ENCODE measurements at regions not wholly inside any gene's neighbourhood (a gene's known extent, or its start where the extent isn't known, plus 50 kb on each side); places are given as distances from the start of the nearest gene placed in this dataset.
"Not testable (repeated sequence)": the region's sequence is repeated elsewhere in the genome, so short reads cannot be mapped to it uniquely, and the experiment has no call there.

- no peaks in the 10 kb centered on the region for H3K9me3 Mint-ChIP-seq
Observed at GRCh38 chr5:51201024-51201423, 182.2 kb upstream of the ISL1 start.

GRCh38 chr5:51201708-51202107, 181.5 kb upstream of the ISL1 start:
- Mint-ChIP-seq H3K27me3 (no peaks in the 10 kb centered on the region), H3K4me3 (no peak overlapping the region), H3K27ac (no peak overlapping the region), H3K36me3 (ENCODE audit: low read depth) (no peaks in the 10 kb centered on the region), H3K4me1 (ENCODE audit: low read depth) (no peaks in the 10 kb centered on the region), H3K9me3 (no peaks in the 10 kb centered on the region)
- intact Hi-C loops (cut with micrococcal nuclease) = no loop called here

More at GRCh38 chr5:51201024-51201423, 182.2 kb upstream of the ISL1 start:
- Mint-ChIP-seq H3K4me1 (ENCODE audit: low read depth) (no peaks in the 10 kb centered on the region), H3K4me3 (no peak overlapping the region), H3K27me3 (no peaks in the 10 kb centered on the region), H3K36me3 (ENCODE audit: low read depth) (no peaks in the 10 kb centered on the region), H3K27ac (no peak overlapping the region)
- intact Hi-C loops (cut with micrococcal nuclease) = no loop called here

GRCh38 chr5:51202161-51202560, 181.1 kb upstream of the ISL1 start:
- Mint-ChIP-seq H3K27me3 (no peaks in the 10 kb centered on the region), H3K9me3 (no peaks in the 10 kb centered on the region), H3K36me3 (ENCODE audit: low read depth) (no peaks in the 10 kb centered on the region), H3K4me1 (ENCODE audit: low read depth) (no peaks in the 10 kb centered on the region), H3K27ac (no peak overlapping the region), H3K4me3 (no peak overlapping the region)
- intact Hi-C loops (cut with micrococcal nuclease) = no loop called here

- no peaks in the 10 kb centered on the region for H3K27me3 Mint-ChIP-seq
- intact Hi-C loops (cut with micrococcal nuclease) = no loop called here
- no peak overlapping the region for H3K27ac Mint-ChIP-seq
- no peaks in the 10 kb centered on the region for H3K9me3 Mint-ChIP-seq
- no peaks in the 10 kb centered on the region for H3K36me3 Mint-ChIP-seq (ENCODE audit: low read depth)
- H3K4me3 Mint-ChIP-seq = no peak overlapping the region
- H3K4me1 Mint-ChIP-seq (ENCODE audit: low read depth) = no peaks in the 10 kb centered on the region
Observed at GRCh38 chr5:51203598-51203997, 179.7 kb upstream of the ISL1 start.

- H3K27me3 Mint-ChIP-seq = no peaks in the 10 kb centered on the region
- no peaks in the 10 kb centered on the region for H3K36me3 Mint-ChIP-seq (ENCODE audit: low read depth)
- peaks cover 10% of the 10 kb centered on the region for H3K9me3 Mint-ChIP-seq
- intact Hi-C loops (cut with micrococcal nuclease) = no loop called here
- no peak overlapping the region for H3K27ac Mint-ChIP-seq
- H3K4me3 Mint-ChIP-seq = no peak overlapping the region
- no peaks in the 10 kb centered on the region for H3K4me1 Mint-ChIP-seq (ENCODE audit: low read depth)
Observed at GRCh38 chr5:51208296-51208695, 175.0 kb upstream of the ISL1 start.

GRCh38 chr5:51214746-51215145, 168.5 kb upstream of the ISL1 start:
- peaks cover 15% of the 10 kb centered on the region for H3K9me3 Mint-ChIP-seq
- no peaks in the 10 kb centered on the region for H3K36me3 Mint-ChIP-seq (ENCODE audit: low read depth)
- no peak overlapping the region for H3K27ac Mint-ChIP-seq
- H3K4me1 Mint-ChIP-seq (ENCODE audit: low read depth) = no peaks in the 10 kb centered on the region
- intact Hi-C loops (cut with micrococcal nuclease) = no loop called here
- H3K4me3 Mint-ChIP-seq = no peak overlapping the region
- no peaks in the 10 kb centered on the region for H3K27me3 Mint-ChIP-seq

- intact Hi-C loops (cut with micrococcal nuclease) = no loop called here
- Mint-ChIP-seq H3K36me3 (ENCODE audit: low read depth) (no peaks in the 10 kb centered on the region), H3K9me3 (peaks cover 20% of the 10 kb centered on the region), H3K4me3 (no peak overlapping the region), H3K4me1 (ENCODE audit: low read depth) (no peaks in the 10 kb centered on the region), H3K27ac (no peak overlapping the region), H3K27me3 (no peaks in the 10 kb centered on the region)
Observed at GRCh38 chr5:51225789-51226742, 157.2 kb upstream of the ISL1 start.

GRCh38 chr5:51227963-51228470, 155.2 kb upstream of the ISL1 start:
- Mint-ChIP-seq H3K27ac (no peak overlapping the region), H3K9me3 (peaks cover 19% of the 10 kb centered on the region), H3K36me3 (ENCODE audit: low read depth) (no peaks in the 10 kb centered on the region), H3K27me3 (no peaks in the 10 kb centered on the region), H3K4me1 (ENCODE audit: low read depth) (no peaks in the 10 kb centered on the region), H3K4me3 (no peak overlapping the region)
- intact Hi-C loops (cut with micrococcal nuclease) = no loop called here

GRCh38 chr5:51230336-51230735, 152.9 kb upstream of the ISL1 start:
- H3K4me3 Mint-ChIP-seq = no peak overlapping the region
- H3K27ac Mint-ChIP-seq = no peak overlapping the region
- no peaks in the 10 kb centered on the region for H3K36me3 Mint-ChIP-seq (ENCODE audit: low read depth)
- no peaks in the 10 kb centered on the region for H3K4me1 Mint-ChIP-seq (ENCODE audit: low read depth)
- intact Hi-C loops (cut with micrococcal nuclease) = no loop called here
- no peaks in the 10 kb centered on the region for H3K27me3 Mint-ChIP-seq
- peaks cover 19% of the 10 kb centered on the region for H3K9me3 Mint-ChIP-seq

GRCh38 chr5:51242456-51242855, 140.8 kb upstream of the ISL1 start:
- Mint-ChIP-seq H3K4me3 (no peak overlapping the region), H3K27ac (no peak overlapping the region), H3K27me3 (no peaks in the 10 kb centered on the region), H3K4me1 (ENCODE audit: low read depth) (no peaks in the 10 kb centered on the region), H3K9me3 (peaks cover 17% of the 10 kb centered on the region), H3K36me3 (ENCODE audit: low read depth) (no peaks in the 10 kb centered on the region)
- intact Hi-C loops (cut with micrococcal nuclease) = no loop called here

- H3K36me3 Mint-ChIP-seq (ENCODE audit: low read depth); intact Hi-C loops (cut with micrococcal nuclease); H3K27ac Mint-ChIP-seq; H3K4me1 Mint-ChIP-seq (ENCODE audit: low read depth); H3K27me3 Mint-ChIP-seq; H3K4me3 Mint-ChIP-seq: not testable (repeated sequence)
- peaks cover 35% of the 10 kb centered on the region for H3K9me3 Mint-ChIP-seq
Observed at GRCh38 chr5:51250957-51251356, 132.3 kb upstream of the ISL1 start.

- H3K4me3 Mint-ChIP-seq = no peak overlapping the region
- H3K9me3 Mint-ChIP-seq = peaks cover 19% of the 10 kb centered on the region
- no peaks in the 10 kb centered on the region for H3K4me1 Mint-ChIP-seq (ENCODE audit: low read depth)
- H3K36me3 Mint-ChIP-seq (ENCODE audit: low read depth) = no peaks in the 10 kb centered on the region
- H3K27ac Mint-ChIP-seq = no peak overlapping the region
- H3K27me3 Mint-ChIP-seq = no peaks in the 10 kb centered on the region
- intact Hi-C loops (cut with micrococcal nuclease) = no loop called here
Observed at GRCh38 chr5:51271261-51271660, 112.0 kb upstream of the ISL1 start.

GRCh38 chr5:51273021-51273420, 110.2 kb upstream of the ISL1 start:
- intact Hi-C loops (cut with micrococcal nuclease) = no loop called here
- H3K27me3 Mint-ChIP-seq = no peaks in the 10 kb centered on the region
- no peaks in the 10 kb centered on the region for H3K4me1 Mint-ChIP-seq (ENCODE audit: low read depth)
- H3K36me3 Mint-ChIP-seq (ENCODE audit: low read depth) = no peaks in the 10 kb centered on the region
- H3K4me3 Mint-ChIP-seq = no peak overlapping the region
- H3K27ac Mint-ChIP-seq = no peak overlapping the region
- H3K9me3 Mint-ChIP-seq = peaks cover 19% of the 10 kb centered on the region

- H3K27me3 Mint-ChIP-seq = no peaks in the 10 kb centered on the region
- no peak overlapping the region for H3K27ac Mint-ChIP-seq
- intact Hi-C loops (cut with micrococcal nuclease) = no loop called here
- no peaks in the 10 kb centered on the region for H3K4me1 Mint-ChIP-seq (ENCODE audit: low read depth)
- peaks cover 19% of the 10 kb centered on the region for H3K9me3 Mint-ChIP-seq
- no peaks in the 10 kb centered on the region for H3K36me3 Mint-ChIP-seq (ENCODE audit: low read depth)
- H3K4me3 Mint-ChIP-seq = no peak overlapping the region
Observed at GRCh38 chr5:51273871-51274270, 109.4 kb upstream of the ISL1 start.

GRCh38 chr5:51275428-51275827, 107.8 kb upstream of the ISL1 start:
- Mint-ChIP-seq H3K36me3 (ENCODE audit: low read depth) (no peaks in the 10 kb centered on the region), H3K4me3 (no peak overlapping the region), H3K27me3 (no peaks in the 10 kb centered on the region), H3K27ac (no peak overlapping the region), H3K4me1 (ENCODE audit: low read depth) (no peaks in the 10 kb centered on the region), H3K9me3 (peaks cover 19% of the 10 kb centered on the region)
- intact Hi-C loops (cut with micrococcal nuclease) = no loop called here
